PC-3 (cell line): ENCODE measurements at regions not wholly inside any gene's neighbourhood (a gene's known extent, or its start where the extent isn't known, plus 50 kb on each side); places are given as distances from the start of the nearest gene placed in this dataset.
A peak's percentile ranks its signal among the peaks of the same experiment; 100 is the strongest.

Experiments used
- ATAC-seq: fragments of 200-7000 bp; cut with Tn5 transposase; 2 replicates; pipeline ENCODE4 v1.9.1; 2020; ENCODE audit warnings: mild to moderate bottlenecking, moderate library complexity
- BruUV-seq: library from RNA; stranded (reverse); fragments of 400-500 nt; replicated peaks from 2 replicates; lab custom pipeline; 2021; lab: Mats Ljungman, UMichigan
- CTCF ChIA-PET: fragments of 300-600 bp; sonication (Branson Sonifier 250); formaldehyde crosslinking; loops from one replicate; lab custom pipeline; 2022; ENCODE audit warnings: antibody characterized with exemption; lab: Charles Lee
- POLR2A ChIA-PET: fragments of 300-600 bp; sonication (Branson Sonifier 250); formaldehyde crosslinking; loops from one replicate; lab custom pipeline; 2022; ENCODE audit warnings: antibody characterized with exemption; ENCODE audit not compliant: unreplicated experiment; lab: Charles Lee
- DNase-seq: peaks from one replicate; pipeline ENCODE4 v3.0.0-alpha.2; 2015
- H2AFZ ChIP-seq: fragments of 300-600 bp; sonication (generic); 2 replicates; pipeline ENCODE4 v1.6.0; 2016; ENCODE audit warnings: antibody characterized with exemption, low read length
- H3F3A ChIP-seq: fragments of 300-600 bp; sonication (generic); one replicate; pipeline ENCODE4 v1.6.0; 2017; ENCODE audit warnings: antibody characterized with exemption, low read length, control low read depth, mild to moderate bottlenecking; ENCODE audit not compliant: unreplicated experiment
- H3K27ac ChIP-seq: fragments of 300-600 bp; sonication (generic); 2 replicates; pipeline ENCODE4 v1.5.1; 2016; ENCODE audit warnings: mild to moderate bottlenecking, low read length
- H3K27me3 ChIP-seq: fragments of 300-600 bp; sonication (generic); 2 replicates; pipeline ENCODE4 v1.6.1; 2016; ENCODE audit warnings: low read length, mixed read lengths
- H3K36me3 ChIP-seq: fragments of 300-600 bp; sonication (generic); 2 replicates; pipeline ENCODE4 v1.6.1; 2016; ENCODE audit warnings: low read depth, mixed run types, low read length, mixed read lengths
- H3K4me1 ChIP-seq: fragments of 300-600 bp; sonication (generic); 2 replicates; pipeline ENCODE4 v1.5.1; 2016; ENCODE audit warnings: low read length; ENCODE audit not compliant: insufficient read depth
- H3K4me2 ChIP-seq: fragments of 300-600 bp; sonication (generic); 2 replicates; pipeline ENCODE4 v1.6.0; 2016; ENCODE audit warnings: low read length
- H3K4me3 ChIP-seq: fragments of 300-600 bp; sonication (generic); 2 replicates; pipeline ENCODE4 v1.5.1; 2016; ENCODE audit warnings: mild to moderate bottlenecking, low read length, mixed read lengths
- H3K79me2 ChIP-seq: fragments of 300-600 bp; sonication (generic); 2 replicates; pipeline ENCODE4 v1.6.1; 2017; ENCODE audit warnings: low read length, mixed read lengths
- H3K9ac ChIP-seq: fragments of 300-600 bp; sonication (generic); 2 replicates; pipeline ENCODE4 v1.6.0; 2016; ENCODE audit warnings: mild to moderate bottlenecking, low read length
- H3K9me2 ChIP-seq: fragments of 300-600 bp; sonication (generic); replicated peaks from 2 replicates; pipeline ENCODE4 v1.6.1; 2016; ENCODE audit warnings: mixed run types, low read length, mixed read lengths
- H3K9me3 ChIP-seq: fragments of 300-600 bp; sonication (generic); 2 replicates; pipeline ENCODE4 v1.6.1; 2016; ENCODE audit warnings: low read length, mixed read lengths
- H4K20me1 ChIP-seq: fragments of 300-600 bp; sonication (generic); 2 replicates; pipeline ENCODE4 v1.6.1; 2016; ENCODE audit warnings: low read length, mixed read lengths
- CTCF ChIP-seq: fragments of 300-600 bp; sonication (generic); conservative IDR thresholded peaks from 2 replicates; pipeline ENCODE4 v1.5.1; 2017; ENCODE audit warnings: antibody characterized with exemption, low read depth, mild to moderate bottlenecking, low read length
- EZH2 ChIP-seq: fragments of 300-600 bp; sonication (generic); IDR thresholded peaks from one replicate; pipeline ENCODE4 v1.6.1; 2017; ENCODE audit warnings: antibody characterized with exemption, mild to moderate bottlenecking, low read length; ENCODE audit not compliant: unreplicated experiment
- EZH2phosphoT487 ChIP-seq: fragments of 300-600 bp; sonication (generic); IDR thresholded peaks from 2 replicates; pipeline ENCODE4 v1.6.1; 2018; ENCODE audit warnings: mild to moderate bottlenecking, antibody characterized with exemption, low read length, borderline replicate concordance
- intact Hi-C: fragments of 100-400 bp; cut with micrococcal nuclease; formaldehyde crosslinking; loops from 2 replicates; pipeline ENCODE4 v1.9.0; 2023

- Histone ChIP-seq H3K9me3 (no peaks in the 10 kb centered on the region), H3K4me1 (peaks cover 16% of the 10 kb centered on the region), H3K27me3 (no peaks in the 10 kb centered on the region), H3K79me2 (no peaks in the 10 kb centered on the region), H3K9ac (no peak overlapping the region), H4K20me1 (no peaks in the 10 kb centered on the region), H3K27ac (peak overlapping the region; percentile 35; the same call in 1 of the 2 replicates), H3K36me3 (no peaks in the 10 kb centered on the region), H3K9me2 (no peaks in the 10 kb centered on the region), H3K4me2 (no peak overlapping the region), H3F3A (no peaks in the 10 kb centered on the region), H2AFZ (peak overlapping the region; percentile 73), H3K4me3 (no peak overlapping the region)
- no peak for TF ChIP-seq EZH2phosphoT487
- TF ChIP-seq EZH2, result no peak
- no peak for TF ChIP-seq CTCF
- no TSS peak for BruUV-seq
- intact Hi-C loops, result no loop called here
- POLR2A ChIA-PET, result no interaction called here
- CTCF ChIA-PET, result no interaction called here
- DNase-seq, result no peak
- ATAC-seq, result no peak
These were observed 66.2 kb upstream of the RREB1 start for GRCh38 chr6:7041511-7042026.

- Histone ChIP-seq H3K79me2 (no peaks in the 10 kb centered on the region), H3K9ac (peak overlapping the region; percentile 10; the same call in 1 of the 2 replicates), H3K4me3 (no peak overlapping the region), H3K9me3 (no peaks in the 10 kb centered on the region), H3K4me2 (peak overlapping the region; percentile 14), H4K20me1 (no peaks in the 10 kb centered on the region), H3K4me1 (peaks cover 21% of the 10 kb centered on the region), H3F3A (no peaks in the 10 kb centered on the region), H2AFZ (peak overlapping the region; percentile 73), H3K9me2 (no peaks in the 10 kb centered on the region), H3K36me3 (no peaks in the 10 kb centered on the region), H3K27ac (peak overlapping the region; percentile 35), H3K27me3 (no peaks in the 10 kb centered on the region)
- intact Hi-C loops, result no loop called here
- BruUV-seq, result no TSS peak
- peak; percentile 51 for DNase-seq
- TF ChIP-seq CTCF (no peak), EZH2 (no peak), EZH2phosphoT487 (no peak)
- ChIA-PET CTCF (interaction anchor here (0.6 kb wide), 1 partner anchor 103 kb away, joined by 3 read pairs; no protein-coding TSS in a partner anchor), POLR2A (no interaction called here)
- peak; percentile 77 for ATAC-seq
These were observed 65.6 kb upstream of the RREB1 start for GRCh38 chr6:7042056-7042653.
